OCI-LY1 (cell line): ENCODE measurements at regions not wholly inside any gene's neighbourhood (a gene's known extent, or its start where the extent isn't known, plus 50 kb on each side); places are given as distances from the start of the nearest gene placed in this dataset.

Experiments used
- H2AFZ ChIP-seq: fragments of 200-600 bp; sonication (generic), shearing (Covaris generic); 2 replicates; pipeline ENCODE4 v1.6.0; 2014; ENCODE audit warnings: antibody characterized with exemption, mild to moderate bottlenecking, low read length
- H3F3A ChIP-seq: fragments of 200-600 bp; sonication (generic), shearing (Covaris generic); 2 replicates; pipeline ENCODE4 v1.6.0; 2014; ENCODE audit warnings: mild to moderate bottlenecking, antibody characterized with exemption, low read length, moderate library complexity; ENCODE audit not compliant: insufficient read depth
- H3K27ac ChIP-seq: fragments of 200-600 bp; sonication (generic); 2 replicates; pipeline ENCODE4 v1.5.1; 2014; ENCODE audit warnings: low read length, mixed run types, mild to moderate bottlenecking, low read depth; ENCODE audit not compliant: poor library complexity, severe bottlenecking
- H3K27me3 ChIP-seq: fragments of 200-600 bp; sonication (generic); 2 replicates; pipeline ENCODE4 v1.6.0; 2014; ENCODE audit warnings: antibody characterized with exemption, mild to moderate bottlenecking, low read length, moderate library complexity; ENCODE audit not compliant: insufficient read depth
- H3K36me3 ChIP-seq: fragments of 200-600 bp; sonication (generic); 2 replicates; pipeline ENCODE4 v1.6.1; 2014; ENCODE audit warnings: mild to moderate bottlenecking, antibody characterized with exemption, low read length, moderate library complexity, mixed read lengths; ENCODE audit not compliant: insufficient read depth
- H3K4me1 ChIP-seq: fragments of 200-600 bp; sonication (generic); 2 replicates; pipeline ENCODE4 v1.5.1; 2014; ENCODE audit warnings: mild to moderate bottlenecking, low read length, moderate library complexity; ENCODE audit not compliant: insufficient read depth, severe bottlenecking
- H3K4me2 ChIP-seq: fragments of 200-600 bp; sonication (generic), shearing (Covaris generic); 2 replicates; pipeline ENCODE4 v1.6.1; 2014; ENCODE audit warnings: low read length
- H3K4me3 ChIP-seq: fragments of 200-600 bp; sonication (generic); 2 replicates; pipeline ENCODE4 v1.5.1; 2014; ENCODE audit warnings: low read length, low read depth, mild to moderate bottlenecking, mixed read lengths; ENCODE audit not compliant: poor library complexity, severe bottlenecking
- H3K79me2 ChIP-seq: fragments of 200-600 bp; shearing (Covaris generic); 2 replicates; pipeline ENCODE4 v1.6.1; 2016; ENCODE audit warnings: mixed run types, low read length, mixed read lengths; ENCODE audit not compliant: insufficient read depth
- H3K9ac ChIP-seq: fragments of 200-600 bp; sonication (generic), shearing (Covaris generic); 2 replicates; pipeline ENCODE4 v1.6.1; 2014; ENCODE audit warnings: mild to moderate bottlenecking, low read length, mixed read lengths
- H3K9me2 ChIP-seq: fragments of 200-600 bp; sonication (generic), shearing (Covaris generic); 2 replicates; pipeline ENCODE4 v1.6.1; 2014; ENCODE audit warnings: low read depth, mild to moderate bottlenecking, low read length, mixed read lengths
- H3K9me3 ChIP-seq: fragments of 200-600 bp; shearing (Covaris generic); 2 replicates; pipeline ENCODE4 v1.6.1; 2014; ENCODE audit warnings: low read length, mixed read lengths
- H4K20me1 ChIP-seq: fragments of 200-600 bp; sonication (generic), shearing (Covaris generic); 2 replicates; pipeline ENCODE4 v1.6.0; 2016; ENCODE audit warnings: mild to moderate bottlenecking, low read length; ENCODE audit not compliant: insufficient read depth
- CTCF ChIP-seq: fragments of 200-600 bp; sonication (generic), shearing (Covaris generic); IDR thresholded peaks from 2 replicates; pipeline ENCODE4 v1.5.1; 2017; ENCODE audit warnings: mild to moderate bottlenecking, antibody characterized with exemption, low read length, moderate library complexity, mixed read lengths
- EZH2 ChIP-seq: fragments of 200-600 bp; sonication (generic), shearing (Covaris generic); IDR thresholded peaks from 2 replicates; pipeline ENCODE4 v1.8.0; 2017; ENCODE audit warnings: borderline replicate concordance, mixed run types, mild to moderate bottlenecking, antibody characterized with exemption, low read length, moderate library complexity, mixed read lengths

DNA sequence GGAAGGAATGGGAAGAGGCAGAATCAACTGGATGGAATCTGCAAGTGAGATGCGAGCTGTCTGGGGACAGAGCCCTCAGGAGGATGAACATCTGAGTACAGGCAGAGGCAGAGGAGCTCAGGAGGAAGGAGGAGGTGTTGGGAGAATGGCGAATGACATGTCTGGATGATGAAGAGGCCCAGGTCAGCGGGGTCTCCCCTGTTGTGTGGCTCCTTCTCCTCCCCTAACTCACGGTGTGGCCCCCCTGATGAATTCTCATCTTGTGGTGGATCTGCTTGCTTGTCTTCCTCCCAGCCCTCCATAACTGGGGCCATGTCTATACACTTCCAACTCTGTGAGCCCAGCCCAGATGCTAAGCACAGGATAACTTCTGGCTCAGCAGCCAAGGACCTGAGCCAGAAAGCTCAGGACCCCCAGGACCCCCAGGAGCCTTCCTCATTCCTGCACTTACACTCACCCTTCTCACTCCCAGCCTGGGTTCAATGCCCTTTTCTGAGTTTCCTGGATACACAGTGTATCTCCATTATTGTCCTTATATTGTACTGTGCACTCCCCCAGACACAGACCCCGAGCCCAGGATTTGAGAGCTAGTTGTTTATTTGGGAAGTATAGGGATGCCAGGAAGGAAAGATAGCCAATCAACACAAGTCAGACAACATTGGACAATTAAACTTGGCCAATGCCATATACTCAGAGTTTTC lies 678.6 kb upstream of the HS6ST1 start:
- no peak overlapping the region for H3K27ac ChIP-seq
- H3K9me3 ChIP-seq, result no peaks in the 10 kb centered on the region
- H3K4me2 ChIP-seq, result no peak overlapping the region
- H3K9me2 ChIP-seq, result no peaks in the 10 kb centered on the region
- H3K4me1 ChIP-seq, result no peaks in the 10 kb centered on the region
- H2AFZ ChIP-seq, result no peak overlapping the region
- H4K20me1 ChIP-seq, result no peaks in the 10 kb centered on the region
- no peaks in the 10 kb centered on the region for H3K36me3 ChIP-seq
- no peaks in the 10 kb centered on the region for H3K79me2 ChIP-seq
- no peaks in the 10 kb centered on the region for H3F3A ChIP-seq
- H3K4me3 ChIP-seq, result no peak overlapping the region
- H3K27me3 ChIP-seq, result no peaks in the 10 kb centered on the region
- TF ChIP-seq CTCF (no peak), EZH2 (no peak)
- no peak overlapping the region for H3K9ac ChIP-seq

- no peak overlapping the region for H3K4me3 ChIP-seq
- no peak overlapping the region for H3K9ac ChIP-seq
- no peak overlapping the region for H3K27ac ChIP-seq
- no peaks in the 10 kb centered on the region for H3K79me2 ChIP-seq
- no peaks in the 10 kb centered on the region for H3K27me3 ChIP-seq
- no peaks in the 10 kb centered on the region for H3F3A ChIP-seq
- no peaks in the 10 kb centered on the region for H3K9me2 ChIP-seq
- no peaks in the 10 kb centered on the region for H3K4me1 ChIP-seq
- no peaks in the 10 kb centered on the region for H3K9me3 ChIP-seq
- no peaks in the 10 kb centered on the region for H4K20me1 ChIP-seq
- H2AFZ ChIP-seq, result no peak overlapping the region
- no peaks in the 10 kb centered on the region for H3K36me3 ChIP-seq
- H3K4me2 ChIP-seq, result no peak overlapping the region
- TF ChIP-seq CTCF, result no peak
- TF ChIP-seq EZH2, result no peak
These were observed 683.3 kb upstream of the HS6ST1 start for GRCh38 chr2:129001926-129002325.

DNA sequence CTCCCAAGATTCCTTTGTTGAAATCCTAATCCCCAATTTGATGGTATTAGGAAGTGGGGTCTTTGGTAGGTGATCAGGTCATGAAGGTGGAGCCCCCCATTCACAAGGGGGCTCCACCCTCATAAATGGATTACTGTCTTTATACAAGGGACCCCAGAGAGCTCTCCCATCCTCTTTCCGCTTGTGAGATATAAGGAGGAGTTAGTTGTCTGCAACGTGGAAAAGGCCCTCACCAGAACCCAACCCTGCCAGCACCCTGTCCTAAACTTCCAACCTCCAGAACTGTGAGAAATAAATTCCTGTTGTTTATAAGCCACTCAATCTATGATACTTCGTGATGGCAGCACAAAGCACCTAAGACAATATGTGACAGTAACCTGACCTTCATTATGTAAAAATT lies 684.1 kb upstream of the HS6ST1 start:
- no peaks in the 10 kb centered on the region for H3K27me3 ChIP-seq
- no peaks in the 10 kb centered on the region for H3K36me3 ChIP-seq
- TF ChIP-seq EZH2, result no peak
- no peak for TF ChIP-seq CTCF
- H4K20me1 ChIP-seq, result no peaks in the 10 kb centered on the region
- no peak overlapping the region for H3K9ac ChIP-seq
- no peak overlapping the region for H3K4me3 ChIP-seq
- H3K4me2 ChIP-seq, result no peak overlapping the region
- H3K79me2 ChIP-seq, result no peaks in the 10 kb centered on the region
- no peaks in the 10 kb centered on the region for H3K4me1 ChIP-seq
- no peaks in the 10 kb centered on the region for H3K9me2 ChIP-seq
- H3K27ac ChIP-seq, result no peak overlapping the region
- no peak overlapping the region for H2AFZ ChIP-seq
- no peaks in the 10 kb centered on the region for H3K9me3 ChIP-seq
- no peaks in the 10 kb centered on the region for H3F3A ChIP-seq
